ENCODE measurements at regions not wholly inside any gene's neighbourhood (a gene's known extent, or its start where the extent isn't known, plus 50 kb on each side); places are given as distances from the start of the nearest gene placed in this dataset.

DNA sequence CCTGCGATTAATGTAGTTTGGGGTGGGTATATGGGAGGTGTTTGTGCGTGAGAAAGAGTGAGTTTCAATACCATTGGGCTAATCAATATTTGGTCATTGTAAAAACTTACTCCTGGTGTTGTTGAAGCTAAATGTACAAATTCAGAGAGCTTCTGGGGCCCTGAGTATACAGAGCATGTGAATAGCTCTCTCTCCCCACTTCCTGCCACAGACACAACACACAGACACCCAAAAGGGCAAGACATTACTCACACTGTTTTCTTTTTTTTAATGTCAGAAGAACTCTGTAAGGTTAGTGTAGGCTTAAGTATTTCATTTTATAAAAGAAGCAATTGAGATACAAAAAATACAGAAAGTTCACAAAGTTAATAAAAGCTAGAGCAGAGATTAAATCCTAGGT is 151.3 kb upstream of the KCNIP4 start:
- TF ChIP-seq, protein P1, sequence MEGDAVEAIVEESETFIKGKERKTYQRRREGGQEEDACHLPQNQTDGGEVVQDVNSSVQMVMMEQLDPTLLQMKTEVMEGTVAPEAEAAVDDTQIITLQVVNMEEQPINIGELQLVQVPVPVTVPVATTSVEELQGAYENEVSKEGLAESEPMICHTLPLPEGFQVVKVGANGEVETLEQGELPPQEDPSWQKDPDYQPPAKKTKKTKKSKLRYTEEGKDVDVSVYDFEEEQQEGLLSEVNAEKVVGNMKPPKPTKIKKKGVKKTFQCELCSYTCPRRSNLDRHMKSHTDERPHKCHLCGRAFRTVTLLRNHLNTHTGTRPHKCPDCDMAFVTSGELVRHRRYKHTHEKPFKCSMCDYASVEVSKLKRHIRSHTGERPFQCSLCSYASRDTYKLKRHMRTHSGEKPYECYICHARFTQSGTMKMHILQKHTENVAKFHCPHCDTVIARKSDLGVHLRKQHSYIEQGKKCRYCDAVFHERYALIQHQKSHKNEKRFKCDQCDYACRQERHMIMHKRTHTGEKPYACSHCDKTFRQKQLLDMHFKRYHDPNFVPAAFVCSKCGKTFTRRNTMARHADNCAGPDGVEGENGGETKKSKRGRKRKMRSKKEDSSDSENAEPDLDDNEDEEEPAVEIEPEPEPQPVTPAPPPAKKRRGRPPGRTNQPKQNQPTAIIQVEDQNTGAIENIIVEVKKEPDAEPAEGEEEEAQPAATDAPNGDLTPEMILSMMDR (IDR thresholded peaks at IDR 0.05), result no peak
- no peak for TF ChIP-seq GABPA (IDR thresholded peaks at IDR 0.05; ENCODE audit: low read depth)
- TF ChIP-seq JUND (IDR thresholded peaks at IDR 0.05), result no peak
- no peak for TF ChIP-seq RFX5 (IDR thresholded peaks at IDR 0.05; ENCODE audit: low read length)
- no peak for TF ChIP-seq POLR2AphosphoS5 (IDR thresholded peaks at IDR 0.05; ENCODE audit: low read depth, low read length)
- no peak for TF ChIP-seq RCOR1 (IDR thresholded peaks at IDR 0.05; ENCODE audit: low read length)
- no peak for TF ChIP-seq NRF1 (IDR thresholded peaks at IDR 0.05; ENCODE audit: low read depth, low read length)
- TF ChIP-seq TCF12 (IDR thresholded peaks at IDR 0.05), result no peak
- TF ChIP-seq, protein P2, sequence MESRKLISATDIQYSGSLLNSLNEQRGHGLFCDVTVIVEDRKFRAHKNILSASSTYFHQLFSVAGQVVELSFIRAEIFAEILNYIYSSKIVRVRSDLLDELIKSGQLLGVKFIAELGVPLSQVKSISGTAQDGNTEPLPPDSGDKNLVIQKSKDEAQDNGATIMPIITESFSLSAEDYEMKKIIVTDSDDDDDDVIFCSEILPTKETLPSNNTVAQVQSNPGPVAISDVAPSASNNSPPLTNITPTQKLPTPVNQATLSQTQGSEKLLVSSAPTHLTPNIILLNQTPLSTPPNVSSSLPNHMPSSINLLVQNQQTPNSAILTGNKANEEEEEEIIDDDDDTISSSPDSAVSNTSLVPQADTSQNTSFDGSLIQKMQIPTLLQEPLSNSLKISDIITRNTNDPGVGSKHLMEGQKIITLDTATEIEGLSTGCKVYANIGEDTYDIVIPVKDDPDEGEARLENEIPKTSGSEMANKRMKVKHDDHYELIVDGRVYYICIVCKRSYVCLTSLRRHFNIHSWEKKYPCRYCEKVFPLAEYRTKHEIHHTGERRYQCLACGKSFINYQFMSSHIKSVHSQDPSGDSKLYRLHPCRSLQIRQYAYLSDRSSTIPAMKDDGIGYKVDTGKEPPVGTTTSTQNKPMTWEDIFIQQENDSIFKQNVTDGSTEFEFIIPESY (IDR thresholded peaks at IDR 0.05; ENCODE audit: borderline replicate concordance, low read depth), result no peak
- TF ChIP-seq RXRA (IDR thresholded peaks at IDR 0.05; ENCODE audit: borderline replicate concordance, low read depth), result no peak
- no peak for TF ChIP-seq SIN3A (IDR thresholded peaks at IDR 0.05; ENCODE audit: borderline replicate concordance, low read depth, low read length)
